CD4-positive, alpha-beta memory T cell (primary cell): ENCODE measurements at regions not wholly inside any gene's neighbourhood (a gene's known extent, or its start where the extent isn't known, plus 50 kb on each side); places are given as distances from the start of the nearest gene placed in this dataset.
"Not testable (repeated sequence)": the region's sequence is repeated elsewhere in the genome, so short reads cannot be mapped to it uniquely, and the experiment has no call there.

ENCODE experiments used
- CTCF ChIA-PET: fragments of 350-600 bp; sonication (Branson Sonifier 250); formaldehyde crosslinking; loops from one replicate; lab custom pipeline; 2021; ENCODE audit warnings: inconsistent platforms; ENCODE audit not compliant: partially characterized antibody; lab: Charles Lee
- POLR2A ChIA-PET: fragments of 350-600 bp; sonication (Branson Sonifier 250); formaldehyde crosslinking; loops from one replicate; lab custom pipeline; 2021; ENCODE audit not compliant: partially characterized antibody; lab: Charles Lee
- DNase-seq, 5 donors: peaks; one replicate each; pipeline versions ENCODE4 v3.0.0 to v3.0.0-alpha.2; 2020 to 2022; ENCODE audit warnings: mixed read lengths in 1 of 5
- H3K27ac ChIP-seq: one replicate; pipeline ENCODE4 v1.7.0; 2013; ENCODE audit warnings: low read depth, low read length
- H3K27me3 ChIP-seq: 2 replicates; pipeline ENCODE4 v1.7.0; 2013; ENCODE audit warnings: mild to moderate bottlenecking, low read length, moderate library complexity; ENCODE audit not compliant: insufficient read depth
- H3K36me3 ChIP-seq: 2 replicates; pipeline ENCODE4 v1.7.0; 2013; ENCODE audit warnings: mild to moderate bottlenecking, low read length, moderate library complexity; ENCODE audit not compliant: insufficient read depth
- H3K4me1 ChIP-seq: 2 replicates; pipeline ENCODE4 v1.7.0; 2013; ENCODE audit warnings: mild to moderate bottlenecking, low read length, moderate library complexity; ENCODE audit not compliant: insufficient read depth
- H3K4me3 ChIP-seq, 2 donors: one replicate each; pipeline ENCODE4 v1.7.0; 2013; ENCODE audit warnings: low read length in 2 of 2, mild to moderate bottlenecking in 1 of 2
- H3K9me3 ChIP-seq, 2 donors: one replicate each; pipeline ENCODE4 v1.7.0; 2013; ENCODE audit warnings: low read length in 2 of 2, control low read depth in 1 of 2; ENCODE audit not compliant: control insufficient read depth in 1 of 2
- H3K27ac Mint-ChIP-seq, 7 donors: one replicate each; pipeline ENCODE4 v1.8.0; 2020 to 2021; ENCODE audit warnings: mixed read lengths in 7 of 7, mild to moderate bottlenecking in 6 of 7, inconsistent platforms in 3 of 7, moderate library complexity in 3 of 7
- H3K27me3 Mint-ChIP-seq, 2 donors: one replicate each; pipeline ENCODE4 v1.8.0; 2020 to 2021; ENCODE audit warnings: mixed read lengths in 2 of 2
- H3K36me3 Mint-ChIP-seq, 2 donors: one replicate each; pipeline ENCODE4 v1.8.0; 2020 to 2021; ENCODE audit warnings: mixed read lengths in 2 of 2, inconsistent platforms in 1 of 2, mild to moderate bottlenecking in 1 of 2
- H3K4me1 Mint-ChIP-seq, 4 donors: one replicate each; pipeline ENCODE4 v1.8.0; 2020 to 2021; ENCODE audit warnings: mixed read lengths in 4 of 4, mild to moderate bottlenecking in 1 of 4
- H3K4me3 Mint-ChIP-seq, 8 donors: one replicate each; pipeline ENCODE4 v1.8.0; 2020 to 2021; ENCODE audit warnings: mixed read lengths in 8 of 8, mild to moderate bottlenecking in 7 of 8, moderate library complexity in 6 of 8, inconsistent platforms in 3 of 8
- H3K9me3 Mint-ChIP-seq, 8 donors: one replicate each; pipeline ENCODE4 v1.8.0; 2020 to 2021; ENCODE audit warnings: mixed read lengths in 8 of 8, mild to moderate bottlenecking in 5 of 8, inconsistent platforms in 3 of 8, moderate library complexity in 1 of 8
- intact Hi-C: fragments of 100-400 bp; cut with micrococcal nuclease; formaldehyde crosslinking; loops from one replicate; pipeline ENCODE4 v1.15.1; 2023

- H3K27me3 Mint-ChIP-seq, CTCF ChIA-PET, intact Hi-C loops, H3K27ac Mint-ChIP-seq, POLR2A ChIA-PET, H3K27ac ChIP-seq, H3K27me3 ChIP-seq, H3K36me3 ChIP-seq, H3K4me1 ChIP-seq, DNase-seq, H3K36me3 Mint-ChIP-seq, H3K9me3 ChIP-seq, H3K4me3 Mint-ChIP-seq, H3K9me3 Mint-ChIP-seq, H3K4me3 ChIP-seq, H3K4me1 Mint-ChIP-seq: not testable (repeated sequence)
Observed at GRCh38 chr21:13303763-13304162, 305.8 kb upstream of the POTED start.

- H3K9me3 Mint-ChIP-seq, H3K4me3 ChIP-seq, H3K4me3 Mint-ChIP-seq, H3K36me3 ChIP-seq, H3K27ac Mint-ChIP-seq, CTCF ChIA-PET, H3K27me3 Mint-ChIP-seq, H3K27ac ChIP-seq, DNase-seq, H3K36me3 Mint-ChIP-seq, H3K4me1 ChIP-seq, POLR2A ChIA-PET, H3K4me1 Mint-ChIP-seq, intact Hi-C loops, H3K9me3 ChIP-seq, H3K27me3 ChIP-seq: not testable (repeated sequence)
Observed at GRCh38 chr21:13304901-13305300, 304.7 kb upstream of the POTED start.

- intact Hi-C loops, H3K36me3 ChIP-seq, H3K27me3 Mint-ChIP-seq, POLR2A ChIA-PET, H3K9me3 ChIP-seq, CTCF ChIA-PET, H3K36me3 Mint-ChIP-seq, H3K4me1 ChIP-seq, H3K4me3 Mint-ChIP-seq, DNase-seq, H3K9me3 Mint-ChIP-seq, H3K4me3 ChIP-seq, H3K27ac Mint-ChIP-seq, H3K27ac ChIP-seq, H3K4me1 Mint-ChIP-seq, H3K27me3 ChIP-seq: not testable (repeated sequence)
Observed at GRCh38 chr21:13310120-13310519, 299.5 kb upstream of the POTED start.

- H3K4me1 Mint-ChIP-seq, intact Hi-C loops, H3K27me3 ChIP-seq, H3K36me3 ChIP-seq, H3K4me1 ChIP-seq, H3K27ac Mint-ChIP-seq, DNase-seq, H3K27me3 Mint-ChIP-seq, CTCF ChIA-PET, POLR2A ChIA-PET, H3K4me3 ChIP-seq, H3K9me3 Mint-ChIP-seq, H3K27ac ChIP-seq, H3K9me3 ChIP-seq, H3K36me3 Mint-ChIP-seq: not testable (repeated sequence)
- H3K4me3 Mint-ChIP-seq: peak overlapping the region in 3 of 8 donors; percentile 25 to 48 (median 40)
Observed at GRCh38 chr21:13310570-13311524, 298.7 kb upstream of the POTED start.

GRCh38 chr21:13318718-13319117, 290.9 kb upstream of the POTED start:
- H3K4me1 Mint-ChIP-seq, H3K4me3 ChIP-seq, H3K27me3 ChIP-seq, H3K9me3 ChIP-seq, H3K4me1 ChIP-seq, CTCF ChIA-PET, H3K36me3 ChIP-seq, H3K27ac ChIP-seq, DNase-seq, intact Hi-C loops, H3K4me3 Mint-ChIP-seq, POLR2A ChIA-PET, H3K27ac Mint-ChIP-seq, H3K27me3 Mint-ChIP-seq, H3K36me3 Mint-ChIP-seq: not testable (repeated sequence)
- peaks cover 0 to 12% (median 6%) of the 10 kb centered on the region in 8 donors for H3K9me3 Mint-ChIP-seq

- POLR2A ChIA-PET, H3K27ac Mint-ChIP-seq, DNase-seq, H3K4me3 ChIP-seq, H3K36me3 Mint-ChIP-seq, H3K4me3 Mint-ChIP-seq, H3K4me1 Mint-ChIP-seq, intact Hi-C loops, H3K9me3 ChIP-seq, CTCF ChIA-PET, H3K27me3 Mint-ChIP-seq, H3K4me1 ChIP-seq, H3K27me3 ChIP-seq, H3K36me3 ChIP-seq, H3K27ac ChIP-seq: not testable (repeated sequence)
- H3K9me3 Mint-ChIP-seq: peaks cover 0 to 16% (median 7%) of the 10 kb centered on the region in 8 donors
Observed at GRCh38 chr21:13321919-13322318, 287.7 kb upstream of the POTED start.

- POLR2A ChIA-PET, H3K4me3 Mint-ChIP-seq, H3K4me3 ChIP-seq, intact Hi-C loops, CTCF ChIA-PET, H3K27me3 ChIP-seq, H3K36me3 Mint-ChIP-seq, H3K4me1 ChIP-seq, H3K9me3 Mint-ChIP-seq, DNase-seq, H3K27ac ChIP-seq, H3K36me3 ChIP-seq, H3K27ac Mint-ChIP-seq, H3K4me1 Mint-ChIP-seq, H3K9me3 ChIP-seq, H3K27me3 Mint-ChIP-seq: not testable (repeated sequence)
Observed at GRCh38 chr21:13340670-13341234, 268.8 kb upstream of the POTED start.
